BLaER1 treated with 17β-estradiol and CSF1 and Interleukin-3, amounts not matched to agents 10 nM and 100 nM (cell line): ENCODE measurements at regions not wholly inside any gene's neighbourhood (a gene's known extent, or its start where the extent isn't known, plus 50 kb on each side); places are given as distances from the start of the nearest gene placed in this dataset.
"Not testable (repeated sequence)": the region's sequence is repeated elsewhere in the genome, so short reads cannot be mapped to it uniquely, and the experiment has no call there.

Experiments used
- H3K27ac ChIP-seq, 11 experiments: shearing (Covaris generic); formaldehyde crosslinking; 2 replicates each; pipeline ENCODE4 v1.8.1; 2022
- H3K27me3 ChIP-seq, 11 experiments: shearing (Covaris generic); formaldehyde crosslinking; 2 replicates each; pipeline ENCODE4 v1.8.1; 2022
- H3K36me3 ChIP-seq, 11 experiments: shearing (Covaris generic); formaldehyde crosslinking; 2 replicates each; pipeline ENCODE4 v1.8.1; 2022
- H3K4me1 ChIP-seq, 10 experiments: shearing (Covaris generic); formaldehyde crosslinking; 2 replicates each; pipeline ENCODE4 v1.8.1; 2022
- H3K4me2 ChIP-seq, 11 experiments: shearing (Covaris generic); formaldehyde crosslinking; 2 replicates each; pipeline ENCODE4 v1.8.1; 2022
- H3K4me3 ChIP-seq, 10 experiments: shearing (Covaris generic); formaldehyde crosslinking; 2 replicates each; pipeline ENCODE4 v1.8.1; 2022
- H3K9ac ChIP-seq, 11 experiments: shearing (Covaris generic); formaldehyde crosslinking; 2 replicates each; pipeline ENCODE4 v1.8.1; 2022
- H3K9me3 ChIP-seq, 11 experiments: shearing (Covaris generic); formaldehyde crosslinking; replicated peaks in 1 of 11; 2 replicates each; pipeline ENCODE4 v1.8.1; 2022
- H4K20me1 ChIP-seq, 11 experiments: shearing (Covaris generic); formaldehyde crosslinking; 2 replicates each; pipeline ENCODE4 v1.8.1; 2022
- Cebpa-rat ChIP-seq, 11 experiments: shearing (Covaris generic); IDR thresholded peaks; 2 replicates each; pipeline ENCODE4 v1.8.1; 2022

DNA sequence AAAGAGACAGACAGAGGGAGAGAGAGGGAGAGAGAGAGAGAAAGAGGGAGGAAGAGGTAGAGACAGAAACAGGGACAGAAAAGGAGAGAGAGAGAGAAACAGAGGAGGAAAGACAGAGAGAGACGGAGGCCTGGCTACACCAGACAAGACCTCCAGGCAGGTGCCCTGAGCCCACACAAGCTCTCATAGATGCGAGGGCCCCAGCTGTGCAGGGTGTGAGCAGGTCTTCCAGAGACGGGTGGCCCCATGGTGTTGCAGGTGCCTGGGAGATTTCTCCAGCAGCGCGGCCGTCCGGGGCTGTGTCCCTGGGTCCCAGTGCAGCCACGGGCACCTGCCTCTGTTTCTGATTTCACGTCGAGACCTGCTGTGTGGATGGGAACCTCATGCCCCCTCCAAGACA is 253.0 kb downstream of the SHOX start:
- Histone ChIP-seq H3K4me2 (no peak overlapping the region), H3K36me3 (no peaks in the 10 kb centered on the region), H3K9me3 (peaks cover 0 to 6% (median 3%) of the 10 kb centered on the region in 11 experiments; a peak in 11 of 22 replicates), H3K4me1 (no peaks in the 10 kb centered on the region), H3K27me3 (peaks cover 0 to 7% (median 0%) of the 10 kb centered on the region in 11 experiments; a peak in 2 of 22 replicates), H4K20me1 (no peaks in the 10 kb centered on the region), H3K4me3 (no peak overlapping the region), H3K9ac (no peak overlapping the region), H3K27ac (no peak overlapping the region)
- no peak for TF ChIP-seq Cebpa-rat (IDR thresholded peaks at IDR 0.05)

DNA sequence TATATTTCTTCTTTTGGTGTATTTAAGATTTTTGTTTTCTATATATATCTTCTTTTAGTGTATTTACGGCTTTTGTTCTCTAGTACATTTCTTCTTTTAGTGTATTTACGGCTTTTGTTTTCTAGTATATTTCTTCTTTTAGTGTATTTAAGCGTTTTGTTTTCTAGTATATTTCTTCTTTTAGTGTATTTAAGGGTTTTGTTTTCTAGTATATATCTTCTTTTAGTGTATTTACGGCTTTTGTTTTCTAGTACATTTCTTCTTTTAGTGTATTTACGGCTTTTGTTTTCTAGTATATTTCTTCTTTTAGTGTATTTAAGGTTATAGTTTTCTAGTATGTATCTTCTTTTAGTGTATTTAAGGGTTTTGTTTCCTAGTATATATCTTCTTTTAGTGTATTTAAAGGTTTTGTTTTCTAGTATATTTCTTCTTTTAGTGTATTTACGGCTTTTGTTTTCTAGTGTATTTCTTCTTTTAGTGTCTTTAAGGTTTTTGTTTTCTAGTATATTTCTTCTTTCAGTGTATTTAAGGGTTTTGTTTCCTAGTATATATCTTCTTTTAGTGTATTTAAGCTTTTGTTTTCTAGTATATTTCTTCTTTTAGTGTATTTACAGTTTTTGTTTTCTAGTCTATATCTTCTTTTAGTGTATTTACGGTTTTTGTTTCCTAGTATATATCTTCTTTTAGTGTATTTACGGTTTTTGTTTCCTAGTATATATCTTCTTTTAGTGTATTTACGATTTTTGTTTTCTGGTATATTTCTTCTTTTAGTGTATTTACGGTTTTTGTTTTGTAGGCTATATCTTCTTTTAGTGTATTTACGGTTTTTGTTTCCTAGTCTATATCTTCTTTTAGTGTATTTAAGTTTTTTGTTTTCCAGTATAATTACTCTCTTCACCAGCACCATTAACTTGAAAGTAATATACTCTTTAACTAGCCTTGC is 249.4 kb downstream of the SHOX start:
- not testable (repeated sequence) for H3K9ac ChIP-seq, H3K36me3 ChIP-seq, H3K9me3 ChIP-seq, H3K27me3 ChIP-seq, H3K4me3 ChIP-seq, H3K4me2 ChIP-seq, H3K27ac ChIP-seq, H3K4me1 ChIP-seq, H4K20me1 ChIP-seq

DNA sequence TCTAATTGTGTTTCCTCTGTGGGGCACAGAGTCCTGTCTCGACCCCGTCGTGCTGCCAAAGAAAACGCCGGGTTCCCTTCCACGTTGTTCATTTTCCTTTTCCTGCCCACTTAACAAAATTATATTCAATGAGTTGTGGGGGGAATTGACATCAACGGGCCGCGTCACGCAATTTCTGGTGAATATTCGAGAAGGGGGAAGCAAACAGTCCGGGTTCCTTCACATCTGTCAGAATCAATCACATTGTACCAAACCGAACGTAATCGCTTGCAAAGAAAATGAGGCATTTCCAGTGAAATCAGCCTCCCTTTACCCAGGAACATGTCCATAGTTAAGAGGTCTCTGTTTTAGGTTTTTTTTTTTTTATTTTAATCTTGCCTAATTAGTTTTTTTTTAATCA is 243.5 kb downstream of the SHOX start:
- H3K9ac ChIP-seq = no peak overlapping the region
- H3K4me3 ChIP-seq = no peak overlapping the region
- H3K36me3 ChIP-seq = no peaks in the 10 kb centered on the region
- no peak overlapping the region for H3K4me2 ChIP-seq
- H3K27me3 ChIP-seq = no peaks in the 10 kb centered on the region
- H3K9me3 ChIP-seq = peaks cover 0 to 6% (median 0%) of the 10 kb centered on the region in 11 experiments; a peak in 1 of 22 replicates
- no peak for TF ChIP-seq Cebpa-rat (IDR thresholded peaks at IDR 0.05)
- no peaks in the 10 kb centered on the region for H3K4me1 ChIP-seq
- H4K20me1 ChIP-seq = no peaks in the 10 kb centered on the region; a peak in 1 of 22 replicates
- H3K27ac ChIP-seq = no peak overlapping the region

DNA sequence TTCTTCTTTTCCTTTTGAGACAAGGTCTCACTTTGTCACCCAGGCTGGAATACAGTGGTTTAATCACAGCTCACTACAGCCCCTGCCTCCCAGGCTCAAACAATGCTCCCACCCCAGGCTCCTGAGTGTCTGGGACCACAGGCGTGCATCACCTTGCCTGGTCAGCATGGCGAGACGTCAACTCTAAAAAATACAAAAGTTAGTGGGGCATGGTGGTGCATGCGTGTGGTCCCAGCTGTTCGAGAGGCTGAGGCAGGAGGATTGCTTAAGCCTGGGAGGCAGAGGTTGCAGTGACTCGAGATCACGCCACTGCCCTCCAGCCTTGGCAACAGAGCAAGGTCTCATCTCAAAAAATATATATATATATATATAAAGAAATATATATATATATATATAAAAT is 242.4 kb downstream of the SHOX start:
- Histone ChIP-seq H3K27me3 (no peaks in the 10 kb centered on the region), H3K36me3 (no peaks in the 10 kb centered on the region), H3K9ac (no peak overlapping the region), H4K20me1 (no peaks in the 10 kb centered on the region; a peak in 1 of 22 replicates), H3K4me2 (no peak overlapping the region), H3K27ac (no peak overlapping the region), H3K4me3 (no peak overlapping the region), H3K9me3 (peaks cover 0 to 6% (median 0%) of the 10 kb centered on the region in 11 experiments; a peak in 1 of 22 replicates), H3K4me1 (no peaks in the 10 kb centered on the region)
- no peak for TF ChIP-seq Cebpa-rat (IDR thresholded peaks at IDR 0.05)

DNA sequence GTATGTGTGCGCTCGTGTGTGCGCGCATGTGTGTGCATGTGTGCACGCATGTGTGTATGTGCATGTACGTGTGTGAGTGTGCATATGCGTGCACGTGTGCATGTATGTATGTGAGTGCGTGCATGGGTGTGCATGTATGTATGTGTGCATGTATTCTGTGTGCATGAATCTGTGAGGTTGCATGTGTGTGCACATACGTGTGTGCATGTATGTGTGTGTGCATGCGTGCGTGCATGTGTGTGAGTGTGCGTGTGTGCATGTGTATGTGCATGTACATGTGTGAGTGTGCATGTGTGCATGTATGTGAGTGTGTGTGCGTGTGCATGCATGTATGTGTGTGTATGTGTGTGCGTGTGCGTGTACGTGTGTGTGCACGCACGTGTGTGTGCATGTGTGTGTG is 241.5 kb downstream of the SHOX start:
- Histone ChIP-seq H3K4me1 (no peaks in the 10 kb centered on the region), H3K4me2 (no peak overlapping the region), H3K9me3 (peaks cover 0 to 6% (median 0%) of the 10 kb centered on the region in 11 experiments; a peak in 1 of 22 replicates), H3K4me3 (no peak overlapping the region), H3K27me3 (no peaks in the 10 kb centered on the region), H3K27ac (no peak overlapping the region), H3K9ac (no peak overlapping the region), H4K20me1 (no peaks in the 10 kb centered on the region), H3K36me3 (no peaks in the 10 kb centered on the region)
- no peak for TF ChIP-seq Cebpa-rat (IDR thresholded peaks at IDR 0.05)

DNA sequence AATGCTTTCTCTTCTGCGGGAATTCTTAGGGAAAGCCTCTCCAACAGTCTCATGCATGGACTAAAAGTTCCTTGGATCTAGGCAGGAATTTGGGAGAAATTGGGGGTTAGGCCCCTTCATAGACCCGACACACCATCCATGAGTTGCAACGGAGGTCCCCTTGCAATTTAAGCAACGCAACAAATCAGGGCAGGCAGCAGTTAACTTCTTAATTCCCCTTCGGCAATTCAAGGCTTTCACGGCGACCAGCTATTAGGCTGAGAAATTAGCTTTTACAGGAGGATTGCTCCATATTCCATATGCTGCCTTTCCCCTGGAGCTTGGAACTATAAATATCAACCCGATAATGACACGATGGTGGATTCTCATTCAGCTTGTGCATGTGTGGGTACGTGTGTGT is 241.0 kb downstream of the SHOX start:
- Histone ChIP-seq H3K27me3 (no peaks in the 10 kb centered on the region), H4K20me1 (no peaks in the 10 kb centered on the region), H3K36me3 (no peaks in the 10 kb centered on the region), H3K4me2 (no peak overlapping the region), H3K9ac (no peak overlapping the region), H3K4me3 (no peak overlapping the region), H3K4me1 (no peaks in the 10 kb centered on the region), H3K9me3 (peaks cover 0 to 6% (median 0%) of the 10 kb centered on the region in 11 experiments; a peak in 1 of 22 replicates), H3K27ac (no peak overlapping the region)
- no peak for TF ChIP-seq Cebpa-rat (IDR thresholded peaks at IDR 0.05)

DNA sequence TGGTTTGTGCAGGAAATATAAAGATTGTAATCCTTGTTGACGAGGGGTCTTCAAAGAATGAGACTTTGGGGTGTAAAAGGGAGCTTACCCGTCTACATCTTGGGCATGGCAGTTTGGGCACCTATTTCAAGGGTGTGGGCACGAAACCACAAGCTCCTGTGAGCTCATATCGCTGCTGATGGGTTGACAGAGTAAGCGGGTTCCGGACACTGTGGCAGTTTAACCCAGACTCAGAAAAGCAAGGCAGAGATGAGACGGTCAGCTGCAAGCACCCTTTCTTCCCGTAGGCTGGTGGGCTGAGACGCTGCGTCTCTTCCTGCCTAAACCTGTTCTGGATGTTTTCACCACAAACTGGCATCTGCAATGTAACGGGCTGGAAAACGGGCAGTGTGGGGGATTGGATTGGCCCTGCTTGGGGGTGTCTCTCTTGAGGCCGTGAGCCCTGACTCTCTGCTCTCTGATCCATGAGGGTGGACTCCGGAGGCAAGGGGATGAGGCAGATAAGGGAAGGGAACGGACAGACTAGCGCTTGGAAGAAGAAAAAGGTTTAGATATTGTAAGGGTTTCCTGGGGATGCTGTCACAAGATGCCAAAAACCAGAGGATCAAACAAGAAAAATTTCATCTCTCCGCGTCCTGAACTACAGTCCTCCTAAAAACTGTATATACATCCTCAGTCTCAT is 237.5 kb downstream of the SHOX start:
- Histone ChIP-seq H3K27me3 (no peaks in the 10 kb centered on the region), H3K4me2 (no peak overlapping the region), H3K36me3 (no peaks in the 10 kb centered on the region), H4K20me1 (no peaks in the 10 kb centered on the region), H3K4me1 (no peaks in the 10 kb centered on the region), H3K27ac (no peak overlapping the region), H3K9me3 (peaks cover 0 to 6% (median 0%) of the 10 kb centered on the region in 11 experiments; a peak in 1 of 22 replicates), H3K4me3 (no peak overlapping the region), H3K9ac (no peak overlapping the region)
- no peak for TF ChIP-seq Cebpa-rat (IDR thresholded peaks at IDR 0.05)

DNA sequence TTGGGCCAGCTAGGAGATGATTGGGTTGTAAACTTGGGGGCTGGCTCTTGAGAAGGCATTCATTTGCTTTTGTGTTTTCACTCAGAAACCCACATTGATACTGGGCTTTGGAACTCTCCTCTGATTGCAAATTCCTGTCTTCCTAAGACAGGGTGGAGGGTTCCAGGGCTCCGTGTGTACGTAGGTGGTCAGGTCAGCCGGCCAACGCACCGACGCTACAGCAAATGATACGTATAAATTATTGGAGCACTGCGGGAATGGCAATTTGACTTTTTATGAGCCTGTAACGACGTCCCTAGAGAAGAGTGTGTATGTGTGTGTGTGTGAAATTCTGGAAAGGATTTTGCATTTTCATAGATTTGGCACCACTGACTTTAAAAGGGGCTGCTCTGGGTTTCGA is 236.9 kb downstream of the SHOX start:
- no peak overlapping the region for H3K9ac ChIP-seq
- no peaks in the 10 kb centered on the region for H4K20me1 ChIP-seq
- no peaks in the 10 kb centered on the region for H3K36me3 ChIP-seq
- H3K9me3 ChIP-seq = peaks cover 0 to 6% (median 0%) of the 10 kb centered on the region in 11 experiments; a peak in 1 of 22 replicates
- no peaks in the 10 kb centered on the region for H3K4me1 ChIP-seq
- H3K4me2 ChIP-seq = no peak overlapping the region
- H3K27ac ChIP-seq = no peak overlapping the region
- no peaks in the 10 kb centered on the region for H3K27me3 ChIP-seq
- no peak for TF ChIP-seq Cebpa-rat (IDR thresholded peaks at IDR 0.05)
- H3K4me3 ChIP-seq = no peak overlapping the region

DNA sequence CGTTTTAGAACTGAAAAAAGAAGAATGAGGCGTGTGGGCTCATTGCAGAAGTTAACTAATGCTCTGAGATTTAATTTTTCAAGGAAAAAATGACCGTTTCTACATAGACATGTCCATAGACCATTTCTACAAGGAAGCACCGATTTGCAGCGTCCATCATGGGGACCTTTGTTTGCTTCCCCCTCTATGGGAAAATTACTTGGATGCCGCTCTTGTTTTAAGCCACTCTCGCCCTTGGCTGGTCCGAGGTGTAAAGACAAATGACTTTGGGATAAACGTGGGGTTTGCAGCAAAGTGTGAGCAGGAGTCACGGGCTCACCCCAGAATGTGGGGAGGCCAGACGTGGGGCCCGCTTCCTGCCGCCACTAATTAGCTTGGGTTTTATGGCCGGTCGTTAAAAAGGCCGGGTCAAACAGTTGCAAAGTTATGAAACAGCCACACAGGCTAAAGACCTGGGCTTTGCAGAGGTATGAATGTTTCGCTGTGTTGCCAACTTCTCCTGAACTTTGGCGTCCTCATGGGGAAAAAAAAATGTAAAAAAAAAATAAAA is 235.9 kb downstream of the SHOX start:
- no peak for TF ChIP-seq Cebpa-rat (IDR thresholded peaks at IDR 0.05)
- no peaks in the 10 kb centered on the region for H3K9me3 ChIP-seq

More for the DNA sequence above, 235.9 kb downstream of the SHOX start:
- H3K9ac ChIP-seq = no peak overlapping the region
- H3K27ac ChIP-seq = no peak overlapping the region
- no peak overlapping the region for H3K4me2 ChIP-seq
- H4K20me1 ChIP-seq = no peaks in the 10 kb centered on the region
- H3K4me3 ChIP-seq = no peak overlapping the region
- H3K36me3 ChIP-seq = no peaks in the 10 kb centered on the region
- H3K27me3 ChIP-seq = no peaks in the 10 kb centered on the region
- no peaks in the 10 kb centered on the region for H3K4me1 ChIP-seq
